ENCODE measurements at regions not wholly inside any gene's neighbourhood (a gene's known extent, or its start where the extent isn't known, plus 50 kb on each side); places are given as distances from the start of the nearest gene placed in this dataset.

DNA sequence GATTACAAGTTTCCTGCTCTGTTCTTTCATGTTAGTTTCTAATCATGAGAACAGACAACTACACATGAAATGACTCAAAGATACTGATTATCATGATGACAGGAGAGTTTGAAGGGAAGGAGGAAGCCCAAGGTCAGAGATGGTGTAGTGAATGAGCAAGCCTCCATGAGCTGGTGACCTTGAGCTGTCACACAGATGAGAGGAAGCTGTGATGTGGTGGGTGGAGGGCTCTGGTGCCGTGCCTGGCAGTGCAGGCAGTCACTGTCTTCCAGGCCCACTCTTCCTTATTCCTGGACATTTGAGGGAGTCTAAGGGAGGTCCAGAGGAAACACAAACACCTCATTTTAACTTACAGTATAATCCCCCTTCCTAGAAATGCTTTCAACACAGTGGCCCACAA, 133.4 kb upstream of the ROPN1 start (continued):
- TF ChIP-seq TBP (IDR thresholded peaks at IDR 0.05; ENCODE audit: low read depth, low read length) (no peak), CBX5 (IDR thresholded peaks at IDR 0.05; ENCODE audit: low read depth, low read length) (no peak), GTF2F1 (IDR thresholded peaks at IDR 0.05; ENCODE audit: borderline replicate concordance, low read depth, low read length) (no peak), CEBPB (IDR thresholded peaks at IDR 0.05; ENCODE audit: low read depth, low read length) (no peak), SP2 (IDR thresholded peaks at IDR 0.05; ENCODE audit: low read length) (no peak), KDM5A (IDR thresholded peaks at IDR 0.05; ENCODE audit: low read length) (no peak), SP1 (IDR thresholded peaks at IDR 0.05; ENCODE audit: low read depth, low read length) (no peak)
